Keratinocyte (primary cell): ENCODE measurements at regions not wholly inside any gene's neighbourhood (a gene's known extent, or its start where the extent isn't known, plus 50 kb on each side); places are given as distances from the start of the nearest gene placed in this dataset.

ENCODE experiments used
- DNase-seq: peaks from one replicate; pipeline ENCODE4 v3.0.0-alpha.2; 2011; ENCODE audit warnings: low read depth, missing footprints, low spot score
- FAIRE-seq: peaks from 2 replicates; lab custom pipeline; 2011; peaks lifted over from hg19 to GRCh38; lab: Jason Lieb, UNC
- H2AFZ ChIP-seq: 2 replicates; pipeline ENCODE4 v1.6.0; 2012; ENCODE audit warnings: low read length, control low read depth, inconsistent platforms; ENCODE audit not compliant: control insufficient read depth
- H3K27ac ChIP-seq: 2 replicates; pipeline ENCODE4 v1.5.1; 2011; ENCODE audit warnings: low read length; ENCODE audit not compliant: control insufficient read depth, insufficient read depth
- H3K27me3 ChIP-seq: 3 replicates; pipeline ENCODE4 v1.6.0; 2011; ENCODE audit warnings: low read length; ENCODE audit not compliant: control insufficient read depth, insufficient read depth; ENCODE audit errors: extremely low read depth
- H3K36me3 ChIP-seq, 2 experiments: 2 replicates in 1 of 2; 3 replicates in 1 of 2; pipeline ENCODE4 v1.5.1; 2011; ENCODE audit warnings: low read length in 2 of 2, mild to moderate bottlenecking in 1 of 2; ENCODE audit not compliant: control insufficient read depth in 2 of 2, insufficient read depth in 2 of 2; ENCODE audit errors: extremely low read depth in 1 of 2
- H3K4me1 ChIP-seq: 3 replicates; pipeline ENCODE4 v1.5.1; 2011; ENCODE audit warnings: low read length; ENCODE audit not compliant: control insufficient read depth, insufficient read depth; ENCODE audit errors: extremely low read depth
- H3K4me2 ChIP-seq: 3 replicates; pipeline ENCODE4 v1.6.0; 2011; ENCODE audit warnings: low read depth, low read length; ENCODE audit not compliant: control insufficient read depth, insufficient read depth; ENCODE audit errors: extremely low read depth
- H3K4me3 ChIP-seq, 3 experiments: fragments of 200-600 bp in 1 of 3; sonication (generic) in 1 of 3; 2 replicates in 2 of 3; 3 replicates in 1 of 3; pipeline ENCODE4 v1.5.1; 2011 to 2016; ENCODE audit warnings: low read length in 3 of 3, mild to moderate bottlenecking in 3 of 3, control low read depth in 2 of 3, inconsistent platforms in 1 of 3, low read depth in 1 of 3, mixed read lengths in 1 of 3, mixed run types in 1 of 3, moderate library complexity in 1 of 3; ENCODE audit not compliant: control insufficient read depth in 2 of 3, insufficient read depth in 2 of 3; ENCODE audit errors: extremely low read depth in 1 of 3
- H3K79me2 ChIP-seq: 2 replicates; pipeline ENCODE4 v1.6.0; 2012; ENCODE audit warnings: low read length; ENCODE audit not compliant: control insufficient read depth, insufficient read depth
- H3K9ac ChIP-seq: 3 replicates; pipeline ENCODE4 v1.6.0; 2011; ENCODE audit warnings: low read length; ENCODE audit not compliant: control insufficient read depth, insufficient read depth; ENCODE audit errors: extremely low read depth
- H3K9me1 ChIP-seq: 3 replicates; pipeline ENCODE4 v1.6.0; 2011; ENCODE audit warnings: low read length; ENCODE audit not compliant: control insufficient read depth, insufficient read depth; ENCODE audit errors: extremely low read depth
- H3K9me3 ChIP-seq: 2 replicates; pipeline ENCODE4 v1.5.1; 2012; ENCODE audit warnings: low read depth, low read length; ENCODE audit not compliant: control insufficient read depth
- H4K20me1 ChIP-seq: 3 replicates; pipeline ENCODE4 v1.6.0; 2011; ENCODE audit warnings: low read length; ENCODE audit not compliant: control insufficient read depth, insufficient read depth; ENCODE audit errors: extremely low read depth
- CTCF ChIP-seq, 3 experiments: IDR thresholded peaks in 1 of 3; conservative IDR thresholded peaks in 1 of 3; optimal IDR thresholded peaks in 1 of 3; 2 replicates in 2 of 3; 3 replicates in 1 of 3; pipeline versions ENCODE3 to v1.5.1; 2011; ENCODE audit warnings: low read length in 3 of 3, mild to moderate bottlenecking in 3 of 3, moderate library complexity in 2 of 3, control low read depth in 1 of 3, inconsistent platforms in 1 of 3; ENCODE audit not compliant: insufficient read depth in 2 of 3; ENCODE audit errors: extremely low read depth in 1 of 3
- EZH2 ChIP-seq: IDR thresholded peaks from one replicate; pipeline ENCODE4 v1.6.1; 2012; ENCODE audit warnings: inconsistent platforms, mild to moderate bottlenecking, low read length, moderate library complexity
- dilution Hi-C: fragments of 300-500 bp; cut with MboI; formaldehyde crosslinking; loops from one replicate; pipeline ENCODE4 v1.7.0; 2020; ENCODE audit warnings: low sequenced_read_pairs; ENCODE audit not compliant: extremely low pct_ligation_motif_present

GRCh38 chr18:11320986-11321385, 171.6 kb upstream of the PIEZO2 start:
- no peaks in the 10 kb centered on the region for H4K20me1 ChIP-seq
- H3K27ac ChIP-seq, result no peak overlapping the region
- no peaks in the 10 kb centered on the region for H3K36me3 ChIP-seq
- H3K9me1 ChIP-seq, result no peaks in the 10 kb centered on the region
- FAIRE-seq, result no peak
- no peak overlapping the region for H3K4me2 ChIP-seq
- dilution Hi-C loops, result no loop called here
- no peak overlapping the region for H3K4me3 ChIP-seq
- H3K79me2 ChIP-seq, result no peaks in the 10 kb centered on the region
- no peaks in the 10 kb centered on the region for H3K27me3 ChIP-seq
- no peak for TF ChIP-seq EZH2
- no peak for TF ChIP-seq CTCF (optimal IDR thresholded peaks at IDR 0.05 in 1 of 3, IDR thresholded peaks at IDR 0.05 in 1 of 3, conservative IDR thresholded peaks at IDR 0.05 in 1 of 3; ENCODE audit: extremely low read depth in 1 of 3, insufficient read depth in 2 of 3, low read length in 3 of 3)
- no peak for DNase-seq
- no peaks in the 10 kb centered on the region for H3K9me3 ChIP-seq
- no peak overlapping the region for H3K9ac ChIP-seq
- no peak overlapping the region for H2AFZ ChIP-seq
- H3K4me1 ChIP-seq, result peaks cover 2% of the 10 kb centered on the region

GRCh38 chr18:11316546-11316945, 167.2 kb upstream of the PIEZO2 start:
- Histone ChIP-seq H4K20me1 (no peaks in the 10 kb centered on the region), H3K4me3 (no peak overlapping the region), H3K9ac (no peak overlapping the region), H3K4me1 (no peaks in the 10 kb centered on the region), H3K4me2 (no peak overlapping the region), H3K27ac (no peak overlapping the region), H3K9me3 (no peaks in the 10 kb centered on the region), H3K79me2 (no peaks in the 10 kb centered on the region), H2AFZ (no peak overlapping the region), H3K36me3 (no peaks in the 10 kb centered on the region), H3K9me1 (no peaks in the 10 kb centered on the region), H3K27me3 (no peaks in the 10 kb centered on the region)
- TF ChIP-seq CTCF (optimal IDR thresholded peaks at IDR 0.05 in 1 of 3, IDR thresholded peaks at IDR 0.05 in 1 of 3, conservative IDR thresholded peaks at IDR 0.05 in 1 of 3; ENCODE audit: extremely low read depth in 1 of 3, insufficient read depth in 2 of 3, low read length in 3 of 3), result no peak
- DNase-seq (no peak), FAIRE-seq (no peak)
- dilution Hi-C loops, result no loop called here
